HAP-1 (cell line): ENCODE measurements at regions not wholly inside any gene's neighbourhood (a gene's known extent, or its start where the extent isn't known, plus 50 kb on each side); places are given as distances from the start of the nearest gene placed in this dataset.
A peak's percentile ranks its signal among the peaks of the same experiment; 100 is the strongest.

Source experiments
- DNase-seq, 2 experiments: peaks; one replicate each; pipeline ENCODE4 v3.0.0-alpha.2; 2016 to 2020; ENCODE audit warnings: low spot score in 2 of 2
- H3K27me3 ChIP-seq: fragments of 250-450 bp; sonication (Bioruptor Pico); 2 replicates; pipeline ENCODE4 v1.5.1; 2020; ENCODE audit warnings: low read depth, mild to moderate bottlenecking, moderate library complexity
- H3K36me3 ChIP-seq: fragments of 250-450 bp; sonication (Bioruptor Pico); replicated peaks from 2 replicates; pipeline ENCODE4 v1.5.1; 2020; ENCODE audit warnings: mild to moderate bottlenecking
- H3K4me1 ChIP-seq: fragments of 250-450 bp; sonication (Bioruptor Pico); 2 replicates; pipeline ENCODE4 v1.5.1; 2020; ENCODE audit warnings: mild to moderate bottlenecking
- H3K4me3 ChIP-seq: fragments of 250-450 bp; sonication (Bioruptor Pico); 2 replicates; pipeline ENCODE4 v1.5.1; 2020; ENCODE audit warnings: mild to moderate bottlenecking, moderate library complexity
- H3K9me3 ChIP-seq: fragments of 250-450 bp; sonication (Bioruptor Pico); 2 replicates; pipeline ENCODE4 v1.5.1; 2020; ENCODE audit warnings: mild to moderate bottlenecking, moderate library complexity
- in situ Hi-C: fragments of 300-500 bp; cut with MboI; formaldehyde crosslinking; loops from 3 replicates; pipeline ENCODE4 v1.14.3; 2020; ENCODE audit warnings: low sequenced_read_pairs, inconsistent platforms, mixed read lengths

GRCh38 chr3:168738527-168739325 is 643.0 kb upstream of the GOLIM4 start:
- in situ Hi-C loops: no loop called here
- no peaks in the 10 kb centered on the region for H3K36me3 ChIP-seq

GRCh38 chr3:168736202-168736601 is 640.5 kb upstream of the GOLIM4 start:
- H3K4me3 ChIP-seq: no peak overlapping the region
- no peaks in the 10 kb centered on the region for H3K9me3 ChIP-seq
- H3K36me3 ChIP-seq: no peaks in the 10 kb centered on the region
- in situ Hi-C loops: no loop called here
- no peaks in the 10 kb centered on the region for H3K27me3 ChIP-seq
- no peaks in the 10 kb centered on the region for H3K4me1 ChIP-seq
- no peak for DNase-seq

More at GRCh38 chr3:168738527-168739325, 643.0 kb upstream of the GOLIM4 start:
- Histone ChIP-seq H3K9me3 (no peaks in the 10 kb centered on the region), H3K27me3 (no peaks in the 10 kb centered on the region), H3K4me3 (no peak overlapping the region), H3K4me1 (no peaks in the 10 kb centered on the region)
- DNase-seq: no peak

GRCh38 chr3:168730073-168730472 is 634.3 kb upstream of the GOLIM4 start:
- H3K36me3 ChIP-seq: no peaks in the 10 kb centered on the region
- no peak overlapping the region for H3K4me3 ChIP-seq
- in situ Hi-C loops: no loop called here
- H3K9me3 ChIP-seq: no peaks in the 10 kb centered on the region
- H3K4me1 ChIP-seq: peaks cover 5% of the 10 kb centered on the region; the same call in 1 of the 2 replicates
- no peak for DNase-seq
- no peaks in the 10 kb centered on the region for H3K27me3 ChIP-seq

- H3K36me3 ChIP-seq: no peaks in the 10 kb centered on the region
- in situ Hi-C loops: no loop called here
- H3K9me3 ChIP-seq: no peaks in the 10 kb centered on the region
- H3K4me3 ChIP-seq: no peak overlapping the region
- H3K4me1 ChIP-seq: no peaks in the 10 kb centered on the region; the same call in 1 of the 2 replicates
- DNase-seq: no peak
- no peaks in the 10 kb centered on the region for H3K27me3 ChIP-seq
Observed at GRCh38 chr3:168722091-168722490, 626.4 kb upstream of the GOLIM4 start.

GRCh38 chr3:168714609-168715240 is 619.0 kb upstream of the GOLIM4 start:
- H3K9me3 ChIP-seq: no peaks in the 10 kb centered on the region
- no peak for DNase-seq
- no peaks in the 10 kb centered on the region for H3K27me3 ChIP-seq
- no peaks in the 10 kb centered on the region for H3K4me1 ChIP-seq
- H3K4me3 ChIP-seq: no peak overlapping the region
- H3K36me3 ChIP-seq: no peaks in the 10 kb centered on the region
- in situ Hi-C loops: no loop called here

- Histone ChIP-seq H3K27me3 (no peaks in the 10 kb centered on the region), H3K9me3 (no peaks in the 10 kb centered on the region), H3K36me3 (no peaks in the 10 kb centered on the region), H3K4me1 (no peaks in the 10 kb centered on the region), H3K4me3 (no peak overlapping the region)
- in situ Hi-C loops: no loop called here
- no peak for DNase-seq
Observed at GRCh38 chr3:168709073-168709472, 613.3 kb upstream of the GOLIM4 start.

- Histone ChIP-seq H3K4me3 (no peak overlapping the region), H3K4me1 (no peaks in the 10 kb centered on the region), H3K9me3 (no peaks in the 10 kb centered on the region), H3K36me3 (no peaks in the 10 kb centered on the region), H3K27me3 (no peaks in the 10 kb centered on the region)
- in situ Hi-C loops: no loop called here
- no peak for DNase-seq
Observed at GRCh38 chr3:168707900-168708299, 612.2 kb upstream of the GOLIM4 start.

- H3K27me3 ChIP-seq: no peaks in the 10 kb centered on the region
- in situ Hi-C loops: no loop called here
- H3K4me1 ChIP-seq: no peaks in the 10 kb centered on the region
- H3K36me3 ChIP-seq: no peaks in the 10 kb centered on the region
- no peaks in the 10 kb centered on the region for H3K9me3 ChIP-seq
- no peak for DNase-seq
- H3K4me3 ChIP-seq: no peak overlapping the region
Observed at GRCh38 chr3:168705412-168705811, 609.7 kb upstream of the GOLIM4 start.

- Histone ChIP-seq H3K36me3 (no peaks in the 10 kb centered on the region), H3K9me3 (no peaks in the 10 kb centered on the region), H3K4me3 (no peak overlapping the region), H3K4me1 (no peaks in the 10 kb centered on the region), H3K27me3 (no peaks in the 10 kb centered on the region)
- no peak for DNase-seq
- in situ Hi-C loops: no loop called here
Observed at GRCh38 chr3:168696051-168696450, 600.3 kb upstream of the GOLIM4 start.

GRCh38 chr3:168693870-168694269 is 598.1 kb upstream of the GOLIM4 start:
- no peak overlapping the region for H3K4me3 ChIP-seq

GRCh38 chr3:168688267-168688666 is 592.5 kb upstream of the GOLIM4 start:
- H3K9me3 ChIP-seq: no peaks in the 10 kb centered on the region
- DNase-seq: no peak
- H3K36me3 ChIP-seq: no peaks in the 10 kb centered on the region
- no peaks in the 10 kb centered on the region for H3K27me3 ChIP-seq
- no peak overlapping the region for H3K4me3 ChIP-seq
- no peaks in the 10 kb centered on the region for H3K4me1 ChIP-seq
- in situ Hi-C loops: no loop called here

More at GRCh38 chr3:168693870-168694269, 598.1 kb upstream of the GOLIM4 start:
- H3K36me3 ChIP-seq: no peaks in the 10 kb centered on the region
- no peaks in the 10 kb centered on the region for H3K27me3 ChIP-seq
- no peaks in the 10 kb centered on the region for H3K9me3 ChIP-seq
- H3K4me1 ChIP-seq: no peaks in the 10 kb centered on the region
- DNase-seq: no peak
- in situ Hi-C loops: no loop called here

GRCh38 chr3:168684519-168684918 is 588.8 kb upstream of the GOLIM4 start:
- Histone ChIP-seq H3K9me3 (no peaks in the 10 kb centered on the region), H3K27me3 (no peaks in the 10 kb centered on the region), H3K4me3 (no peak overlapping the region), H3K36me3 (no peaks in the 10 kb centered on the region), H3K4me1 (no peaks in the 10 kb centered on the region)
- DNase-seq: no peak
- in situ Hi-C loops: no loop called here

- Histone ChIP-seq H3K27me3 (no peaks in the 10 kb centered on the region), H3K36me3 (no peaks in the 10 kb centered on the region), H3K4me1 (no peaks in the 10 kb centered on the region), H3K9me3 (no peaks in the 10 kb centered on the region), H3K4me3 (no peak overlapping the region)
- no peak for DNase-seq
- in situ Hi-C loops: no loop called here
Observed at GRCh38 chr3:168678730-168679129, 583.0 kb upstream of the GOLIM4 start.

GRCh38 chr3:168671091-168671490 is 575.4 kb upstream of the GOLIM4 start:
- no peaks in the 10 kb centered on the region for H3K36me3 ChIP-seq
- H3K4me1 ChIP-seq: peaks cover 11% of the 10 kb centered on the region
- no peaks in the 10 kb centered on the region for H3K9me3 ChIP-seq
- no peak overlapping the region for H3K4me3 ChIP-seq
- DNase-seq: peak; percentile 55 to 74
- H3K27me3 ChIP-seq: no peaks in the 10 kb centered on the region
- in situ Hi-C loops: no loop called here
